C1 segment of cervical spinal cord (tissue), 14 donors: ENCODE measurements at regions not wholly inside any gene's neighbourhood (a gene's known extent, or its start where the extent isn't known, plus 50 kb on each side); places are given as distances from the start of the nearest gene placed in this dataset.
"Not testable (repeated sequence)": the region's sequence is repeated elsewhere in the genome, so short reads cannot be mapped to it uniquely, and the experiment has no call there.

Source experiments
- DNase-seq, 14 donors: peaks; one replicate each; lab custom pipeline; 2025; lab: John Stamatoyannopoulos, UW

GRCh38 chr3:88671573-88671972 lies 435.8 kb upstream of the EPHA3 start:
- DNase-seq, result no peak

- no peak for DNase-seq
These were observed 430.1 kb upstream of the EPHA3 start for GRCh38 chr3:88677298-88677697.

- DNase-seq, result no peak
These were observed 428.7 kb upstream of the EPHA3 start for GRCh38 chr3:88678747-88679146.

DNA sequence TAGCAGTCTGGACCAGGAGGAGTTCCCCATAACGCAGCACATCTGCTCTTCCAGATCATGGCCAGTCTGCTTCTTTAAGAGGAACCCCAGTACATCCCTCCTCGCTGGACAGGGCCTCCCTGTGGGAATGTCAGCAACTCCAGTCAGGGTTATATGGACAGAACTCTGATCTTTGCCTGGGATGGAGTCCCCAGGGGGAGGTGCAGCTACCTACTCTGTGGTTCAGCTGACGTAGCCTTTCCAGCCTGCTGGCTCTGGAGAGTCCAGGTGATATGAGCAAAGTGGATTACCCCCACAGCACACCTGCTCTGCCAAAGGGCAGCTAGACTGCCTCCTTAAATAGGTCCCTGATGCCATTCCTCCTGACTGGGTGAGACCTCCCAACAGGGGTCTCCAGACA lies 417.1 kb upstream of the EPHA3 start:
- no peak for DNase-seq

DNA sequence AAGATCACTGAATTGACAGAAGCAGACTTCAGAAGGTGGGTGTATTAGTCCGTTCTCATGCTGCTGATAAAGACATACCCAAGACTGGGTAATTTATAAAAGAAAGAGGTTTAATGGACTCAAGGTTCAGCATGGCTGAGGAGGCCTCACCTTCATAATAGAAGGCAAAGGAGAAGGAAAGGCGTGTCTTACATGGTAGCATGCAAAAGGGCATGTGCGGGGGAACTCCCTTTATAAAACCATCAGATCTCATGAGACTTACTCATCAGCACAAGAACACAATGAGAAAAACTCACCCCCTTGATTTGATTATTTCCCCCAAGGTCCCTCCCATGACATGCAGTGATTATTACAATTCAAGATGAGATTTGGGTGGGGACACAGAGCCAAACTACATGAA lies 416.3 kb upstream of the EPHA3 start:
- DNase-seq, result no peak

GRCh38 chr3:88703501-88704059 lies 403.8 kb upstream of the EPHA3 start:
- no peak for DNase-seq

DNA sequence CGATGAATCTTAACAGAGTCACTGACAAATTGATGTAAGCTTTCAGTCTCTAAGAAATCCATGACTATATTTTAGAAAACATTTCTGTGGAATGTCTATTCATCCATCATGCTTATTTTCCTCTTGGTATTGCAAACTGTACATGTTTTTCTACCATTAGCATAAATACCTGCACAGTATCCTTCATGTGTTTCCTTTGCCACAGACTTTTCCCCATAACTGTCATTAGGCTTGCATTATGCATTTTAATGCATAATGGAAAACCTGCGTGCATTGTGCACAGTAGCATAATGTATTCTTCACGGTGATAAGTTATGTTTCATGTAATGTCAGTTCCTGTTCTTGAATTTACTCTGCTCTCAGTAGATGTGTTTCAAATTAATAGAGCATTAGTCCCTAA lies 403.1 kb upstream of the EPHA3 start:
- no peak for DNase-seq

DNA sequence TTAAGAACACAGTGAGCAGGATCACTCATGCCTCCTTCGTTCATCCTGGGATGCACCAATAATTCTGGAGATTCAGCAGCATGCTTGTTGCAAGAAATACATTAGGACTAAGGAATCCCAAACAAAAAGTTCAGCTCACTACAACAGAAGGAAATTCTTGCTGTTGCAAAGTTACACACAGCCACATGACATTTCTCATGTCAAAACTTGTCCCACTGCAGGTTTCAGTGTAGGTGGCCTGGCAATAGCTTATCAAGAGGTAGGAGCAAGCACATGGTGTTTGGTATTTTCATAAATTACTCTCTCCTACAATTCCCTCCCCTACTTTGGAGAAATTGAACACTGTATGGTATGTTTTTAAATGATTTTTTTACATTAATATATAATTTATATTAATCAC lies 399.6 kb upstream of the EPHA3 start:
- no peak for DNase-seq

DNA sequence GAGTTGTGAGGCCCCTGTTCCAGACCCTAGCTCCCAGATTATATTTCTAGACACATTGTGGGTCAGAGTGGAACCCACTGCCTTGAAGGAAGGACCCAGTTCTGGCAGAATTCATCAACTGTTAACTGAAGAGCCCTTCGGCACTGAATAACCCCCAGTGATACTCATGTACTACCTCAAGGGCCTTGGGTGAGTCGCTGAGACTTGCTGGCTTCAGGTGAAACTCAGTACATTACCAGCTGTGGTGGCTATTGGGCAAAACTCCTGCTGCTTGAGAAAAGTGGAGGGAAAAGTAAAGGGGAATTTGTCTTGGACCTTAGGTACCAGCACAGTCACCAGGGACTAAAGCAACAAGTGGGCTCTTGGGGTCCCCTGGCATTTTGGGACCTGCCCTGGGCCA lies 394.9 kb upstream of the EPHA3 start:
- no peak for DNase-seq

DNA sequence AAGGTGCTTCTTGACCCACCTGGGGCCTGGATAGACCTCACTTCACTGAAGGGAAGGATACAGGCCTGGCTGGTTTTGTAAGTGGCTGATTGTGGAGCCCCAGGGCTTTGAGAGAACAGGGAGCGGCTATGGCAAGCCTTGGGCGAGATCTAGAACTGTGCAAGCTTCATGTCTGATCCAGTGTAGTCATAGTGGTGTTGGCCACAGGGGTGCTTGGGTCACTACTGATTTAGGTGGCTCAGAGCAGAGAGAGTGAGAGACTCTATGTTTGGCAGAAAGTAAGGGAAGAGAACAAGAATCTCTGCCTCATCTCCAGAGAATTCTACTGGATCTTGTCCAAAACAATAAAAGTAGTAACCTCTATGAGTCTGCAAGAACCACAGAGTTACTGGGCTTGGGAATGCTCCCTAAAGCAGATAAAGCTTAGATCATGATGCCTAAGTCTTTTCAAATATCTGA lies 394.2 kb upstream of the EPHA3 start:
- no peak for DNase-seq

- no peak for DNase-seq
These were observed 381.8 kb upstream of the EPHA3 start for GRCh38 chr3:88725440-88726165.

DNA sequence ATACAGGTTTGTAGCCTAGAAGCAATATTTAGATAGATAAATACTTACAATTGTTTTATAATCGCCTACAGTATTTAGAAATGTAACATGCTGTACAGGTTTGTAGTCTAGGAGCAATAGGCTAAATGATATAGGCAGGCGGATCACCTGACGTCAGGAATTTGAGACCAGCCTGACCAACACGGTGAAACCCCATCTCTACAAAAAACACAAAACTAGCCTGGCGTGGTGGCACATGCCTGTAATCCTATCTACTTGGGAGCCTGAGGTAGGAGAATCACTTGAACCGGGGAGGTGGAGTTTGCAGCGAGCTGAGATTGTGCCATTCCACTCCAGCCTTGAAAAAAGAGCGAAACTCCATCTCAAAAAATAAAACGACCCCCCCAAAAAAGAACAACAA lies 375.2 kb upstream of the EPHA3 start:
- no peak for DNase-seq

- no peak for DNase-seq
These were observed 365.3 kb upstream of the EPHA3 start for GRCh38 chr3:88742106-88742505.

GRCh38 chr3:88742674-88743507 lies 364.5 kb upstream of the EPHA3 start:
- DNase-seq, result no peak

- DNase-seq, result no peak
These were observed 362.5 kb upstream of the EPHA3 start for GRCh38 chr3:88744896-88745295.

DNA sequence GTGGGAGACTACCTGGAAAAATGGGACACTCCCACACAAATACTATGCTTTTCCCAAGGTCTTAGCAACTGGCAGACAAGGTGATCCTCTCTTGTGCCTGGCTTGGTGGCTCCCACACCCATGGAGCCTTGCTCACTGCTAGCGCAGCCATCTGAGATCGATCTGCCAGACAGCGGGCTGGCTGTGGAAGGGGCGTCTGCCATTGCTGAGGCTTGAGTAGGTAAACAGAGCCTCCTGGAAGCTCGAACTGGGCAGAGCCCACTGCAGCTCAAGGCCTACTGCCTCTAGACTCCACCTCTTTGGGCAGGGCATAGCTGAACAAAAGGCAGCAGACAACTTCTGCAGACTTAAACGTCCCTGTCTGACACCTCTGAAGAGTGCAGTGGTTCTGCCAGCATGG lies 360.3 kb upstream of the EPHA3 start:
- DNase-seq, result not testable (repeated sequence)

DNA sequence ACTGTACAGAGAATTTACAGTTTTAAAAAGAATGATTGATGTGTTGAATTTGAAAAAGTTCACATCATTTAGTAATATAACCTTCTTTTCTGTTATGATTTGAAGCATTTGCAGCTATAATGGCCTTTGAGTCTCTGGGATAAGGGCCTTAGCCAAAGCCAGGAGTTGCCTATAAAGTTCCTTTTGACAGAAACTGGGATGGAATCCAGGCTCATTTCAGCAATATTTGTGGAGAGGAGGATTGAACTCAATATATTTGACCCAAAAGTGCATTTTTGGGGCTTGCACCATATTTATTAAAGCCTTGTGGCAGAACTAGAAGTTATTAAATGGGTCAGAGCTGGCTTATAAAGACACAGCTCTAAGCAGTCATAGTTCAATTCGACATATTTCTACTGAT lies 348.7 kb upstream of the EPHA3 start:
- DNase-seq, result no peak

DNA sequence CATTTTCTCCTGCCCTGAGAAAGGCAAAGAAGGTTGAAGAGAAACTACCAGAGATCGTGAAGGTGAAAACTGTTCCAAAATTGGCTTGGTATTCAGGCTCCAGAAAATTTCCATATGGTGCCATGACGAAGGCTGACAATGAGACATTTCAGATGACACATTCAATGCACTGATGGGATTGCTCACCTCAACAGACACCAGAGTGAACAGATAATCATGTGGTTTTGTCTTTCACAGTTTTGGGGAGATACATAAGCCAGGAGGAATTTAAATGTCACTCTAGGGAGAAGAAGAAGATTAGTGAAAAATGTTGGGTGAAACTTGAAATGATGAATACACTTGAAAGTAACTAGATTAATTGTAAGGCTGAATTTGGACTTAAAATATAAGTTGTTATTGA lies 339.7 kb upstream of the EPHA3 start:
- no peak for DNase-seq

DNA sequence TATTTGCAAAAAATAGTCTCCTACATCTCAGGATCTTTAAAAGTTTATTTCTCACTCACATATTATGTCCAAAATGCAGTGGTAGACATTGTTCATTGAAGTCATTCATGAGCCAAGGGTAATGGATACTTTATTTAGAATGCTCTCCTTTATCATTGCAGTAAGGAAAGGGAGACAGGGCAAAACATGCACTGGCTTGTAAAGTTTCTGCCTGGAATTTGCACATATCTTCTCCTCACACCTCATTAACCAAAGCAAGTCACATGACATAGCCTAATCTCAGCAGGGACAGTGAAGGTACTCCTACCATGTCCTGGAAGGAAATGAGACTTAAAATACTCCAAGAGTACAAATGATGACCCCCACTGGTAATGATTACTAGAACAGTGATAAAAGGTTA lies 333.7 kb upstream of the EPHA3 start:
- DNase-seq, result no peak

DNA sequence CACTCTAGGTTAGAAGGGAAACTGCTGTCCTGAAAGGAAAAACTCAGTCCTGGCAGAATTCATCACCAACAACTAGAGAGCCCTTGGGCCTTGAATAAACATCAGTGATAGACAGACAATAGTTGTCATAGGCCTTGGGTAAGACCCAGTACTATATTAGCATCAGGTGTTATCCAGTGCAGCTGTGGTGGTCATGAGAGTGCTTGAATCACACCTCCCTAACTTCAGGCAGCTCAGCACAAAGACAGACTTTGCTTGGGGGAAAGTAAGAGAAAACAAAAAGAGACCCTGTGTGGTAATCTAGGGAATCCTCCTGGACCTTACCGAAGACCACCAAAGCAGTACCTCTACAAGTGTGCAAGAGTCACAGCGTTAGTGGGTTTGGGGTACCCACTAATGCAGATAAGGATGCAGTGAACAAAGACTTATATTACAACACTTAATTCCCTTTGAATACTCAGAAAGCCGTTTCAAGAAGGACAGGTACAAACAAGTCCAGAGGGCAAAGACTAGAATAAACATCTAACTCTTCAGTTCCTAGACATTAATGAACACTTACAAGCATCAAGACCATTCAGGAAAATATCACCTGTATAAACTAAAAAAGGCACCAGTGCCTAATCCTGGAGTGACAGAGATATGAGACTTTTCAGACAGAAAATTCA lies 332.3 kb upstream of the EPHA3 start:
- DNase-seq, result no peak

DNA sequence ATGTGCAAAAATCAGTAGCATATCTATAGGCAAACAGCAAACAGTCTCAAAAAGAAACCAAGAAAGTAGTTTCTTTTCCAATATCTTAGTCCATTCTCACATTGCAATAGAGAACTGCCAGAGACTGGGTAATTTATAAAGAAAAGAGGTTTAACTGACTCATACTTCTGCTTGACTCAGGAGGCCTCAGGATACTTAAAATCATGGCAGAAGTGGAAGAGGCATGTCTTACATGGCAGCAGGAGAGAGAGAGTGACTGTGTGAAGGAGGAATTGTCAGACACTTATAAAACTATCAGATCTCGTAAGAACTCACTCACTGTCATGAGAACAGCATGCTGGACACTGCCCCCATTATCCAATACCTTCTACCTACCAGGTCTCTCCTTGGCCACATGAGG lies 327.9 kb upstream of the EPHA3 start:
- DNase-seq, result no peak

DNA sequence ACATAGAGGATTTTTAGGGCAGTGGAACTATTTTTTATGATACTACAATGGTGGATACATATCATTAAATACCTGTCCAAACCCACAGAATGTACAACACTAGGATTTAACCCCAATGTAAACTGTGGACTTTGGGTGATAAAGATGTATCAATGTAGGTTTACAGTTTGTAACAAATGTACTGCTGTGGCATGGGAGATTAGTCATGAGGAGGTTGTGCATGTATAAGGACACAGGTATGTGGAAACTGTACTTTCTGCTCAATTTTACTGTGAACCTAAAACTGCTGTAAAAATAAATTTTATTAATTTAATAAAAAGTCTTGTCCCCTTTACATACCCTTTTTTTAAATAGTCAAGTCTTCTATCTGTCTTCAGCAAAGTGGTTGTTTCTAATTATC lies 322.5 kb upstream of the EPHA3 start:
- no peak for DNase-seq
